Nucleus accumbens (tissue), 56 donors: ENCODE measurements at regions not wholly inside any gene's neighbourhood (a gene's known extent, or its start where the extent isn't known, plus 50 kb on each side); places are given as distances from the start of the nearest gene placed in this dataset.

Source experiments
- DNase-seq, 56 donors: peaks; one replicate each; lab custom pipeline; 2025; lab: John Stamatoyannopoulos, UW

DNA sequence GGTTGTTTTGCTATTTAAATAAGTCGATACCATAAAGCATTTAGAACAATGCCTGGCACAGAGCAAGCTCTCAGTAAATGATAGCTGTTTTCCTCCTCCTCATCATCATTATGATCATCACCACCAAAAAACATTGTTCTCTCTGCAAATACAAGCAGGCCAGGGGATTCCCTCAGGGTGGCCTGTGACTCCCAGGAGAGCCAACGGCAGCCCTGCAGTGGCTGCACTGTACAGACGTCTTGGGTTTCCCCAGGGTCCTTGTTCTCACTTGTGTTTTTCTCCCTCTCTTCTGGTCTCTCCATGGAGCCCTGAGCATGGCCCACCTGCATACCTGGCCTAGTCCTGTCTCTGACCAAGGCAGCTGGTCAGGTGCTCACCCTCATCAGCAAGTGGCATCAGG is 290.9 kb upstream of the PWP1 start:
- DNase-seq, result no peak

DNA sequence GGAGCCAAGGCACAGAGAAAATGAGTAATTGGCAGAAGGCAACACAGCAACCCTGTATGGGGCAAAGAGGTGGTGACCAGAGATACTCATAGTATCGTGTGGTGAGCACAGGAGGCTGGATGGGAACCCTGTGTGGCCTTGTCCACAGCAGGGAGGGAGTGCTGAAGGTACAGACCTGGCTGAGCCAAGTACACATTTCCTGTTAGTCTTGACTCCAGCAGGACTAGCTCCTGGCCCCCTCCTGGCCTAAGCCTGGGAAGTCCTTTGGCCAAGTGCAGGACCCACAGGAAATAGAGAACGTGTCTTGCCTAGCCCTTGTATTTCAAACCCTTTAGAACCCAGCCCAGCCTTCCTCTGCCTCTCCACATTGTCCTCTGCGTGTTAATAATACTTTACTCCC is 289.8 kb upstream of the PWP1 start:
- no peak for DNase-seq

DNA sequence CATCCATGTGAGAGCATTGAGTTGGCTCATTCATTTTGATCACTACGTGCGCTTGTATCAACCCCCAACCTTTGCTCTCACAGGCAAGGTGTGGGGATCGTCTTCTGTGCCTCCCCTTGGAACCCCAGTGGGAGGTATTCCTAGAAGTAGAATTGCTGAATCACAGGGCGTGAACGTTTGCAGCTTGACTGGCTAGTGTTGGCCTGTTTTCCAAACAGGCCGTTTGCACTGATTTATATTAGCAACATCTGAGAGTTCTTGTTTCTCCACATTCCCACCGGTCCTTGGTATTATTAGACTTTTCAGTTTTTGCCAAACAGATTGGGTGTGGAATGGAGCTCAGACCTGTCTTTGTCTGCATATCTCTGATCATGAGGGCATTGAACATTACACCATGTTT is 288.6 kb upstream of the PWP1 start:
- DNase-seq, result no peak

DNA sequence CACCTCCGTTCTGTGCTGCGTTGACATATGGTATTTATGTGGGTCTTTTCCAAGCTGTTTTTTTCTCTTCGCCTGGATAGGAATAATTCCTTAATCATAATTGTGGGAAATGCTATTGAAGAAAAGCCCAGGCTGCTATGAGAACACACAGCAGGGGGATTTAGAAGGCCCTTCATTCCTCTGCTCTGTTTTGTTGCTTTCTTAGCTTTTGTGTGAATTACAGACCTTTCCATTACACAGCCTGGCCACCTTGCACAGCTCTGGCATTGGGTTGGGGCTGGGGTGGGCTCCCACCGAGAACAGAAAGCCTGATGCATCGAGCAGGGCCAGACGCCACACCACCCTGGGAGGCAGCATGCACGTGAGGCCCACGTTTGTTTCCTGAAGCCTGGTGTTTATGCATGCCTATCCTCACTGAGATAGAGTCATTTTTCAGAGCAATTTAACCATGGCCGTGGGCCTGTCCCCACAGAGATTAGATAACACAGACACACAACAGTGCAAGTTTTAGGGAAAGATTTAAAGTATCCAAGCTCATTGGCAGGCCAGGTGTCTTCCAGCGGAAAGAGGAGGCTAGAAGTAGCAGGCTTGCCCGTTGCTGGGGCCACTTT is 287.6 kb upstream of the PWP1 start:
- no peak for DNase-seq

DNA sequence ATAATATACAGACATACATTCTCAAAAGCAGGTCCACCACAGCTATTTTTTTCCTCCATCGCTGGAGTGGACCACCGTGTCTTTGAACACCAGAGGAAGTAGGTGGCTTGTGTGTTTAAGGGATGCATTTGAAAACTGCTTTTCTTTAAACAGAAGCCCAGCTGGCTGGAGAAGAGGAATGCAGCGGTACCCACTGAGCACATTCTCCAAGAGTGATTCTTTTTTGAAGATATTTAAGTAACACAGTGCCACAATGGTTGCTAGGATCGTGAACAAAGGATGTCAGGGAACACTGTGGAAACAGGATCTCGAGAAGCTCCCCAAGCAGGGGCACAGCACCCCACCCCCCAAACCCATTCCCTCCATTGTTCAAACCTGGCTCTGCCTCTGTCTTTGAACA is 286.6 kb upstream of the PWP1 start:
- no peak for DNase-seq

DNA sequence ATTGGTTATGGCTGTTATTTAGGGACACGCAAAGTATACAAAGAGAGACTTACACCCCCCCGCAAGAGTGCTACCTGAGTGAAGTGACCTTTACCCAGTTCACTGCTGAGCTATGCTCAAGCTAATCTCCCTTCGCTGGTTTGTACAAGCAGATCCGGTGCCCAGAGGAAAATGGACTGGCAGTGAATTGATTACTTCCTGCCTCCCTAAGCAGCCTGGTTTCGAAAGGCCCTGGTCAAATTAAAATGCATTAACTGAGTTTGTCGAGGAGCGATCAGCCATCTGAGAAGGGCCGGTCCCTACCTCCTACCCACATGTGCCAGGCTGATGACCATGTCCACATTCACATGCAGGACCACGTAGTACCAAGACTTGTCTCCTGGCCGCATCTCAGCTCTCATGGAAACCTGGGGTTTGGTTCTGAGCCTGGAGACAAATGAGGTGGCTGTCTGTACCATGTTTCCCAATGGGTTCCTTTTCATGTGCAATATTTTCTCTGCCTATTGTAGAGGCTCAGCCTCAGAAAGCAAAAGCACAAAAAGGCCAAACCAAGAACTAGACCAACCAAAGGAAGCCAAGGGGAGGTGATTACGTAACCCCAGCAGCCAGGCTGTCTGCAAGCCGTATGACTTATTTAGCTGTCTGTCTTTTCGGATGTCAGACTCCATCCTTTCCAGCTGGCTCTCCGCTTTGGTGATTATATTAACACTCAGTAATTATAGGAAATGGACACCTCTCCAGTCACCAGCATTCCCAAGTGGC is 284.7 kb upstream of the PWP1 start:
- peak in 9 of 56 donors; percentile 5 to 23 (median 15) for DNase-seq

DNA sequence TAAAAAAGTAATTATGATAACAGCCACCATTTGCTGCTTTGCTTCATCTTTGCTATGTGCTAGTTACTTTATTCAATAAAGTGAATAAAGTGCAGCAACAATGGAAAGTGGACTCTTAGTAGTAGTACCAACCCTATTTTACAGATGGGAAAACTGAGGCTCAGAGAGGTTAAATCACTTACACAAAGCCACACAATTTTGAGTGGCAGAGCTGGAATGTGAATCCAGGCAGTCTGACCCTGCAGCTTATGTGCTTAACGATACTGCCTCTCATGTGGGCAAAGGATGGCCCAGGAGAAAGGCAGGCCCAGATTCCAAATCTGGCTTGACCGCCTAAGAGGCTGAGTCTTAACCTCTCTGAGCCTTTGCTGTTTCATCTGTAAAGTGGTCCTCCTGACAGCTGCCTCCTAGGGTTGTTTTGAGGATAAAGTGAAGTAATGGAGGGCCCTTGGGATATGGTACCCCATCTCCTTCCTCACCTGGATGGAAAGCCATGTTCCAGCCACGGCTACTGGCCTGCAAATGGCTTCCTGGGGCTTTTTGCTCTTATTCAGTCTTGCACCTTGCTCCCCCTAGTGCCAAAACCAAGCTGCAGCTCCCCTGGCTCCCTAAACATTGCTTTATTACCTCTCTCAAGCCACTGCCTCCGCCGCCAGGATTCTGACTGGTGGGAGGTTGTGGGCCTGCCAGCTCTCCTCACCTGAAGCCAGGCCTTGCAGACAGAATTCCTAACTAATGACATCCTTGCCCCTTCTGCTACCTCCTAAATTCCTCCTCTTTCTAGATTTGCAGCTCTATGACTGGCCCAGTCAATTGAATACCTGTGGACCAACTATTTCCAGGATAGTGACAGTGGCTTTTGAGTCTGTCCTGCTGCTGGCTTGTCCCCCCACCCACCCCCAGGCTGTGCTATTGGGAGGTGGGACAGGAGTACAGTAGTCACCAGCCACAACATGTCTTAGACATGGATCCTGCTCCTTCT is 283.3 kb upstream of the PWP1 start:
- peak in 10 of 56 donors; percentile 1 to 35 (median 5) for DNase-seq

DNA sequence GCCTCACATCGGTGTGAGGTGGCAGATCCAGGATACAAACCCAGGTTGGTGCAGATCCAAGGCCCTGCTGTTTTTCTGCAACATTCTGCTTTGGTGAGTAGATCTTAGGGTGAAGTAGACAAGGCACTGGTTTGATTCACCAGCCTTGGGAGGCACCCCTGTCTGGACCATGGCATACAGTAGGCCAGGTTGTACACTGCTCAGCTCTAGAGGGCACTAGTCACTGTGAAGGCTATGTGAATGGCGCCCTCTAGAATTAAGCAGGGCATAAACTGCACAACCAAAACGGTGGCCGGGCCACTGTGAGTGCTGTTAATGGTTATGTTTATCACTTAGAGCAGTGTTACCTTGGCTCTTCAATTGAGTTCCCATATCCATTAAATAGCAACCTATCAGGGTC is 280.6 kb upstream of the PWP1 start:
- no peak for DNase-seq

DNA sequence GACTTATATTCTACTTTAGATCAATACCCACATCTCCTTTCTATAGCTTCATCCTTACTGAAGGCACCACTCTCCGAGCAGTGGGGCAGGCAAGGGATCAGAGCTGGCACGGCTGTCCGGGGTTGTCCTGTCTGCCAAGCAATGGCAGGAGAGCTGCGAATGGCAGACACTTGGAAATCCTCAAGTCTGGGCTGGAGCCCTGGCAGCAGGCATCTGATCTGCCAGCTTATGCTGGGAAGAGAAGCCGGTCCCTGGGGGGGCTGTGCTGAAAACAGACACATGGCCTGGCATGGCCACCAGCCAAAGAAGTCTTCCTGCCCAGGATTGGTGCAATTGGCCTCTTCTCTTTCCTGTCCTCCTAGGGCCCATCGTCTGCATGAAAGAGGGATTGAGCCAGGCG is 280.2 kb upstream of the PWP1 start:
- peak in 29 of 56 donors; percentile 2 to 69 (median 24) for DNase-seq

DNA sequence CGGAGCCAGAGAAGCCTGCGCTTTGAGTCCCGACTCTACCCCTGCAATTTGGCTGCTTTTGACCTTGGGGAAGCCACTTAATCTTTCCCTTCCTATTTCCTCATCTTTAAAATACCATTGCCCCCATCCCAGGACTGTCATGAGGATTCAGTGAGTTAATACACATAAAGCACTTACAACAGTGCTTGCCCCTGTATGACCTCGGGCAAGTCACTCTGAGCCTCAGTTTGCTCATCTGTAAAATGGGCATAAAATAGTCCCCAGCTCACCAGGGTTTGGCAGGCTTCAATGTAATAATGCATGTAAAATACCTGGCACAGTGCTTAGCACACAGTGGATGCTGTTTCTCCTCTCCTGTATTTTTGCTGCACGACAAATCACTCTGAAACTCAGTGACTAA is 278.7 kb upstream of the PWP1 start:
- no peak for DNase-seq

DNA sequence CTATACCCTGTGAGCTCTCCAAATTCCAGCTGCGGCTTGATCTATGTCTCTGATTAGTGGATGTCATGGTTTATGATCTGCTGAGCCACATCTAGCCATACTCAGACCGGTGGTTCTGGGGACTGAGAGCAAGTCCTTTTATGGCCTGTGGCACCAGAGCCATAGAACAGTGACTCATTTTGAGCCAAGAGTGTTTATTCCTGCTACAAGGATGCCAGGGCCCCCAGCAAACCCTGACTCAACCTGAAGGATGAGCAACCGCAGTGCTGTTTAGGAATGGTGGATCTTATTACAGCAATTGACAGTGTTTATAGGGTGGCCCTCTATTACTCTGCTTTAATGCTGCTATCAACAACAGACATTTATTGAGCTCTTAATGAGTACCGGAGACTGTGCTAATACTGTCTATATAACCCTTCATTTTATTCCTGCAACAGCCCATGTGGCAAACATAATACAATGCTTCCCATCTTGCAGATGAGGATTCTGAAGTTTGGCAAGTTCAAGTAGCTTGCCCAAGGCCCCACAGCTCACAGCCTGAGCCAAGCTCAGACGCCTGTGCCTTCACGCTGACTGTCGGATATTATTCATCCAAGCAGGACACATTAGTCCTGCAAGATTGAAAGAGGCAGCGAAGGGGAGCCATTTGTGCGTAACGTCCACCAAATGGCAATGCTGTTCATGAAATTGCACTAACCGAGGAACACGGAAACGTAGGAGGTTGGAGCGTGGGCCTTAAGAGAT is 273.6 kb upstream of the PWP1 start:
- DNase-seq, result no peak

DNA sequence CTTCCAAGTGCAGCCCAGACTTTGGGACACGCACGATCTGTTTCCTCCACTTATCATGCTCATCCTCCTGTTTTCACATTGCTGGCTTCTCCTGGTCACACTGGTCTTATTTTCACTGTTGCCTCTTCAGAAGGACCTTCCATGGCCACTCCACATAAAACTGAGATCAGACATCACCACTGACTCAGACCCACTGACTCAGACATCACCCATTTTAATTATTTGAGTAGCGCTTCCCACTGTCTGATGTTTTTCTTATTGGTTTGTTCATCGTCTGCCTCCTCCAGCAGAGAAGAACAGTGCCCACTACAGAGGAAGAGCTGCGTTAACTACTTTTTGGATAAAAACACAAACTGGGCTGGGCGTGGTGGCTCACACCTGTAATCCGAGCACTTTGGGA is 270.5 kb upstream of the PWP1 start:
- DNase-seq, result no peak

DNA sequence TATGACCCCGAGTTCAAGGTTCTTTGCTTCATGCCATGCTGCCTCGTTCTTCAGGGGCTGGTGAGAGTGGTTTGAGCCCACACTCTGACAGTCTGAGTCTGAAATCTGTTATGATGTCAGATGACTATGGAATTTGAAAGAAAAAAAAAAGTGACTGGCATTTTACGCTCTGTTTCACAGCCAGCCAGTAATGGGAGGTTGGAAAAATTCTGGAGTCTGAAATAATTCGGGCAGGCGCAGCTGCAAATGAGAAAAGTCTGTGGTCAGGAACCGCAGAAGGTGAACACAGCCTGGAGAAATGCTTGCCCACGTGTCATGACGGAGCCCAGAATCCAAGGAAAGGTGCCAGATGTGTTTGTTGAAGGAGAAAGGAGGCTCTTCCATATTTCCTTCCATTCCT is 269.8 kb upstream of the PWP1 start:
- no peak for DNase-seq

DNA sequence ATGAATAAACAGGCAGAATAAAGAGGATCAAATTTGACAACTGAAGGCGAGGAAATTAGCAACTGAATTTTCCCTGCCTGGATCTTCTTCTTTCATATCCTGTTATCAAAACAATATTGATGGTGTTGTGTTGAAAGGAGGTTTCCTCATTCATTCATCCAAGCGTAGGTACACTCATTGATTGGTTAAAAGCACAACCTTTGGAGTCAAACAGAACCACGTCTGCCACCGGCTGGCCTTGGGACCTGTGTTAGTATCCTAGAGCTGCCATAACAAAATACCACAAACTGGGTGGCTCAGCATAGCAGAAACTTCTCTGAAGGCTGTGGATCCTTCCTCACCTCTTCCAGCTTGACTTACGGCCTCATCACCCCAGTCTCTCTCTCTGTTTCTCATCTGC is 268.6 kb upstream of the PWP1 start:
- DNase-seq, result no peak

DNA sequence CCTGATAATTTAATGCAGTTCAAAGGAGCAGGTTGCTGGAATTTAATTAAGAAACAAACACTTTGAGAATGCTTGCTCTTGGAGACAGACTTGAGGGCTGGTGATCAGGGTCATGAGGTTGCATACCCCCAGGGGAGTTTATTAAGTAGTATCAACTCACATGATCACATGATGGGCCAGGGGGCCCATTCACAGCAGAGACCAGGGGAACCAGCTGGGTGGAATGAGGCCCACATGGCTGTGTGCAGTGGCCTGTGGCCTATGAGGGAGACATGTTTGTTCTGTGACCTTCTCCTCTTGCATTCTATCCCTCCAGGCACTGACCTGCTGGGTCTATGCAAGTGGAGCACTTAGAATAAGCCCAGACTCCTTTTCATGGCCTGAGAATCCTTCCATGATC is 266.6 kb upstream of the PWP1 start:
- DNase-seq, result no peak

DNA sequence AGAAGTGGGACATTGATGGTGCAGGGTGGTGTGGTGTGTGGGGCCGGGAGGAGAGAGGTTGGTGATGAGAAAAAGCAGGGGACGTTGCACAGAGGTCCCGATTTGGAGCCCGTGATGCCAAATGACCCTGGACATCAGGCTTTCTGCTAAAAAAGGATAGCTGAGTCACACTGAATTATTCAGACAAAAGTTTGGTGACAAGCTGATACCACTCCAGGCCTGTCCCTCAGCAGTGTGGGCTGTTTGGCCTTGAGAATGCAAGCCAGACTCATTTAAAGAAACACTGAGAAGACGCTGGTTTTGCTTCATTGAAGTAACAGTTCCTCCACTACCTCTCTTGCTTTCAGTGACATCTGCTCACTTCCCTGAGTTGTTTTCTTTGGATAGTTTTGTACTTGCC is 262.1 kb upstream of the PWP1 start:
- DNase-seq, result no peak

DNA sequence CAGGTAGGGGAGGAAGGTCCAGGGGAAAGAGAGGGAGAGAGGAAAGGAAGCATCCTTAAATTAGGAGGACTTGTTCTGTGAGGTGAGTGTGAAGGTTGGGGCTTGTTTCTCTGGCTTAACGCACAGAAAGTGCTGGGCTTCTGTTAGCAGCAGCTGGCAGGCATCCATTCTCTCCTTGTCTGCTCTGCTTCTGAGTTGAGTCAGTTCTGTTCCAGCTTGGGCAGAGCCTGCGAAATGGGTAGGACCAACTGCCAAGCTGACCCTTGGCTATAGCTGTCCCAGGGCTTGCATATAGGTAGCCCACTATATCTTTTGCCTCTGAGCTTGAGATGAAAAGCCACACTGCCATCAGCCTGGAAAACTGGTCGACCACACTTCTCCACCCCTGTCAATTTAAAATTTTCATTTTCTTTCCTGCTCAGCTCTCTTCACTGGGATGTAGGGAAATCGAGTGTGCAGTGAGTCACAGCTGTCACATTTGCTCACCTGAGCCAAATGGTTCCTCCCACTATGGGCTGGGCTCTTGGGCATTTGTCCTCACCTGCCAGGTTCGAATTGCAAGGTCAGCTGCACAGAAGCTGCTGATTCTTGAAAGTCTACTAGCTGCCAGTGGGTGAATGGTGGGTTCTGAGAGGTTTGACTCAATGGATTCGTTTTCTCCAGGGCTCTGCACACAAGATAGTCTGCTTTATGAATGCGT is 256.4 kb upstream of the PWP1 start:
- DNase-seq, result no peak

DNA sequence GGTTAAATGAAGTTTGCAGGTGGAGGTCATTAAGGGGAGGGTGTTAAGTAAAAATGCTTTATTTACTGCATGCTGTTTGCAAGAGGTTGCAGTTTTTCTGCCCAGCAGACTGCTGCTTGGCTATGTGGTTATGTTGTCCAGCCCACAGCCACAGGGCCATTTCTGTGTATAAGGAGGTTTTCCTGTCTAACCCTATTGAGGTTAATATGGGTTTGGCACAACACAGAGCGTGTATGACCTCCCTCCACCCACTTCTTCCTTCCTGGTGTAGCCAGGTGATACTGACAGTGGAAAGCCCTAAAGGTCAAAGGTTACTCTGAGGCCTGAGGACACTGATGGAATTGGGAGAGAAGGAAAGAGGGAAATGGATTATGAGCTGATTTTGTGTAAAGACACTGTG is 253.7 kb upstream of the PWP1 start:
- DNase-seq, result no peak

DNA sequence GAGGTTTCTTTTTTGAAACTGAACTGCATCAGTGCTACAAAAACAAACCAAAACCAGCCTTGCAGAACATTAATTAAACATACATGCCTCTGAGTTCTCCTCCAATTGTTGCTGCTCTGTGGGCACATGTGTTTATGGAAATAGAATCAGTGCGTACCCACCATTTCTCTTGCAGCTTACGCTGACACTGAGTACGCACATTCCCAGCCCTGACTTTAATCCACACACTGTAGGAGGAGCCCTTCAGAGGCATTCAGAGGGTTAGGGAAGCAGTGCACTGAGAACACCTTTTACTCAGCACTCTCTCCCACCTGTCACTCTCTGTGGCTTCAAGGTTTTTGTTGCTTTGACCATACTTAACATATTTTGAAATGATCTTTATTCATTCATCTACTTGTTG is 250.5 kb upstream of the PWP1 start:
- DNase-seq, result no peak

DNA sequence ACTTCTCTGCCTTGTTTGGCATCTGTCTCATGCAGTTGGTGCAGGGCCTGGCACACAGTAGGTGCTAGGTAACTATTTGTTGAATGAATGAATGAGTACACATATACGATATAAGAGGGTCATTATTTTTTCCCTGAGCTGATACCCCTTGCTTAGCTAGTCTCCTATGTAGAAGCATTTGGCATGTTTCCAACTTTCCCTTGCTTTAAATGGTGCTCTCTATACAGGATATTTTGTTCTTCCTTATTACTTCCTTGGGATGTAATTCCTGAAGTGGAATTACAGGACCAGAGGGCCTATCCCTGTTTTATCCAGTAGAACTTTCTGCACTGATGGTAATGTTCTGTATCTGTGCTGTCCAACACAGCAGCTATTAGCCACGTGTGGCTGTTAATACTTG is 250.1 kb upstream of the PWP1 start:
- DNase-seq, result no peak
